GM04503 (cell line): ENCODE measurements at regions not wholly inside any gene's neighbourhood (a gene's known extent, or its start where the extent isn't known, plus 50 kb on each side); places are given as distances from the start of the nearest gene placed in this dataset.
"Not testable (repeated sequence)": the region's sequence is repeated elsewhere in the genome, so short reads cannot be mapped to it uniquely, and the experiment has no call there.

ENCODE experiments used
- DNase-seq: peaks from one replicate; pipeline ENCODE4 v3.0.0-alpha.2; 2012; ENCODE audit warnings: low read depth

- no peak for DNase-seq
Measured at GRCh38 chr11:130675371-130675821, 227.0 kb downstream of the ADAMTS15 start.

- DNase-seq: no peak
Measured at GRCh38 chr11:130675917-130676316, 227.5 kb downstream of the ADAMTS15 start.

GRCh38 chr11:130677486-130678153 lies 229.2 kb downstream of the ADAMTS15 start:
- DNase-seq: peak; percentile 86

GRCh38 chr11:130679247-130679646 lies 230.8 kb downstream of the ADAMTS15 start:
- DNase-seq: no peak

GRCh38 chr11:130682471-130682870 lies 233.8 kb downstream of the SNX19 start:
- not testable (repeated sequence) for DNase-seq

GRCh38 chr11:130689222-130689908 lies 226.9 kb downstream of the SNX19 start:
- no peak for DNase-seq

GRCh38 chr11:130691581-130691980 lies 224.7 kb downstream of the SNX19 start:
- DNase-seq: no peak

GRCh38 chr11:130692220-130692619 lies 224.1 kb downstream of the SNX19 start:
- DNase-seq: no peak

- DNase-seq: no peak
Measured at GRCh38 chr11:130693543-130693942, 222.7 kb downstream of the SNX19 start.

GRCh38 chr11:130694488-130695045 lies 221.7 kb downstream of the SNX19 start:
- DNase-seq: no peak

GRCh38 chr11:130698174-130698573 lies 218.1 kb downstream of the SNX19 start:
- DNase-seq: no peak

GRCh38 chr11:130699561-130699960 lies 216.7 kb downstream of the SNX19 start:
- DNase-seq: no peak

GRCh38 chr11:130700092-130700491 lies 216.2 kb downstream of the SNX19 start:
- DNase-seq: no peak

- DNase-seq: no peak
Measured at GRCh38 chr11:130703489-130704190, 212.6 kb downstream of the SNX19 start.

GRCh38 chr11:130705670-130706421 lies 210.4 kb downstream of the SNX19 start:
- no peak for DNase-seq

- peak; percentile 85 for DNase-seq
Measured at GRCh38 chr11:130706572-130706971, 209.7 kb downstream of the SNX19 start.

- no peak for DNase-seq
Measured at GRCh38 chr11:130707217-130707616, 209.1 kb downstream of the SNX19 start.

- DNase-seq: no peak
Measured at GRCh38 chr11:130709531-130709930, 206.7 kb downstream of the SNX19 start.

- DNase-seq: no peak
Measured at GRCh38 chr11:130710021-130710420, 206.3 kb downstream of the SNX19 start.

GRCh38 chr11:130710497-130711012 lies 205.7 kb downstream of the SNX19 start:
- DNase-seq: no peak

GRCh38 chr11:130711193-130711592 lies 205.1 kb downstream of the SNX19 start:
- no peak for DNase-seq

- no peak for DNase-seq
Measured at GRCh38 chr11:130712480-130712879, 203.8 kb downstream of the SNX19 start.
